GM20000 (cell line): ENCODE measurements at regions not wholly inside any gene's neighbourhood (a gene's known extent, or its start where the extent isn't known, plus 50 kb on each side); places are given as distances from the start of the nearest gene placed in this dataset.

Experiments used
- DNase-seq: peaks from one replicate; pipeline ENCODE4 v3.0.0; 2012; ENCODE audit warnings: low spot score
- TF ChIP-seq, protein P1 (sequence below): IDR thresholded peaks from 2 replicates; pipeline ENCODE4 v1.5.1; 2012; ENCODE audit warnings: mild to moderate bottlenecking, control low read depth; ENCODE audit errors: extremely low read depth, missing control alignments

DNA sequence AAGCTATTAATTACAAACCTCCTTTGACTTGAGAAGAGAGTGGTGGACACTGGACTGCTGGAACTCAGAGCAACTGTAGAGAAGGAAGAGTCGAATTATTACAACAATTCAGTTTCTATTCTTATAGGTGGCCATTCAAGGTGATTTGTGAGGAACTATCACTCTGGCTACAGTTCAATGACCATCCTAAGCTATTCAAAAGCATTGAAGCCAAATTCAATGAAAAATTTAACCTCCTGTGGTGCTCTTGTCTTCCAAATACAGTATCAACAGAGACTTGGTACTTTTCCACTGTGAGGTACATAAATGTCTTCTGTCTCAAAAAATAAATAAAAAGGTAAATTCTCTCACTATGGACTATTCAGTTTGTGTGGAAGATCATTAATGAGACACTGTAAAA is 513.3 kb upstream of the SEMA6D start:
- no peak for DNase-seq
- TF ChIP-seq, protein P1, sequence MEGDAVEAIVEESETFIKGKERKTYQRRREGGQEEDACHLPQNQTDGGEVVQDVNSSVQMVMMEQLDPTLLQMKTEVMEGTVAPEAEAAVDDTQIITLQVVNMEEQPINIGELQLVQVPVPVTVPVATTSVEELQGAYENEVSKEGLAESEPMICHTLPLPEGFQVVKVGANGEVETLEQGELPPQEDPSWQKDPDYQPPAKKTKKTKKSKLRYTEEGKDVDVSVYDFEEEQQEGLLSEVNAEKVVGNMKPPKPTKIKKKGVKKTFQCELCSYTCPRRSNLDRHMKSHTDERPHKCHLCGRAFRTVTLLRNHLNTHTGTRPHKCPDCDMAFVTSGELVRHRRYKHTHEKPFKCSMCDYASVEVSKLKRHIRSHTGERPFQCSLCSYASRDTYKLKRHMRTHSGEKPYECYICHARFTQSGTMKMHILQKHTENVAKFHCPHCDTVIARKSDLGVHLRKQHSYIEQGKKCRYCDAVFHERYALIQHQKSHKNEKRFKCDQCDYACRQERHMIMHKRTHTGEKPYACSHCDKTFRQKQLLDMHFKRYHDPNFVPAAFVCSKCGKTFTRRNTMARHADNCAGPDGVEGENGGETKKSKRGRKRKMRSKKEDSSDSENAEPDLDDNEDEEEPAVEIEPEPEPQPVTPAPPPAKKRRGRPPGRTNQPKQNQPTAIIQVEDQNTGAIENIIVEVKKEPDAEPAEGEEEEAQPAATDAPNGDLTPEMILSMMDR: no peak

DNA sequence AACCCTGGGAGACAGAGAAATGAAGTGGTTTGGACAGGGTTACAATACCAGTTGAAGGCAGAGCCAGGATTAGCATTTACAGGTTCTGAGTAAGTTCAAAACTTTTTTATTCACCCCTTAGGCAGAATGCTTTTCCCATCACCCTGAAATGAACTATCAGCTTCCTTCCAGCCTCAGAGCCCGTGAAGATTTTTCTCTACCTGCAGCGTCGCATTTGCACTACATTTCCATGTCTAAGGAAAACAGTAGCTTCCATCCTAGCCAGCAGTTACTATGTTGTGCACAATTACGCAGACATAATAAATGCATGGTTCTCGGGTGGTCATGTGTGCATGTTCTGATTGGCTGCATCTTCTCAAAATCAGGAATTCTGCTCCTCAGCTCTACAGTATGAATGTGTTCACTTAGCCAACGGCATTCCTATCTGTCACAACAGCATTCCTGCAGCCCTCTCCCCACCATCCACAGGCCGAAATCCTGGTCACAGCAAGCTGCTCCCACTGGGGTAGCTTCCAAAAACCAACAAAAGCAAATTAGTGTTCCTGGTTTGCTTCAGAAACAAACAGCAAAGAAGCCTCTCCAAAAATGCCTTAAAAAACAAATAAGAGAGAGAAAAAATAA is 510.8 kb upstream of the SEMA6D start:
- TF ChIP-seq, protein P1: no peak
- no peak for DNase-seq

DNA sequence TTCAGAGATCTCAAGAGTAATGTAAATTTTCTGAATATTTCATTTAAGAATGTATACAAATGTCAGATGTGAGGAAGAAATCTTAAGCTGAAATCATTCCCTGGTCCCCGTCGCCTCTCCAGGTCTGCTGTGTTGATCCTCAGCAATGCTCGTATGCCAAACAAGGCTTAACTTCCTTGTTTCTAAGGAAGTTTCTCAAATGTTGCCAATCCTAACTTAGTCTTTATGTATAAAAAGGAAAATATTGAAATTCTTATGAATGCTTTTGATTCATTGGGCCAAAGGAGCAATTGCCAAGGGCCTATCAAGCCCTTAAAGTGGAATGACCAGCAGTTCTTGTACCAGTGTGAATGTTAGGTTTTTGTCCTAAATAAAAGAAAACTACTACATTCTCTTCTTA is 507.7 kb upstream of the SEMA6D start:
- no peak for DNase-seq
- TF ChIP-seq, protein P1: no peak

DNA sequence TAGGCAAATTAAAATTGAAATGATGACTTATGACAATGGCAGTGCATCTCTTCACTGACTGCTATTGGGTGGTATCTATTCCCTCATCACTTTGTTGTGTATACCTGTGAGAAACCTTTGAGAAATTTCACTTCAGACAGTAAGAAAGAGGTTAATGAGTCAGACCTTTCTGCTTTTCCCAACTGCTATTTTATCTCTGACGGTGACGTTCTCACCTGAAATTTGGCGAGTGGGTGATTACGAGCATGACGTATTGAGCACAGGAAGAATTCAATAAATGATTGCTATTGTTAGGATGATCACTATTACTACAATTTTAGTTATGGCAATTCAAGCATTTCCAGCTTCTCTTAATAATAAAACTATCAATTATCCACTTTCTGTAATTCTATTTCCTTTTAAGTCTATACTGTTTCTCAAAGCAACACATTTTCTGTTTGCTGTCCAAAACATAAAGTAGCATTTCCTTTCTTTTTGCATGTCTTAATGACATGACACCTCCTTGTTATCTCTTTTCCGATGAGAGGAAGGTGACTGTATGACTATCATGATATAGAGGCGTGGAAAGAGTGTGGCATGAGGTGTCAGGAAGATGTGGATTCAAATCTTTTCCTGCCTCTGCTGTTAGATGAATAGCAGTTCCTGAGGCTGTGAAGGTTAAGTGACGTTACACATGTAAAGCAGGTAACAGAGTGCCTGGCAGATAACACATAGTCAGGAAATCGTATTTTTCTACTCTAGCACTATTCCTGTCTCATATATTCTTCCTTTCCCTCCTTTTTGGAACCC is 504.9 kb upstream of the SEMA6D start:
- TF ChIP-seq, protein P1: no peak
- DNase-seq: no peak

DNA sequence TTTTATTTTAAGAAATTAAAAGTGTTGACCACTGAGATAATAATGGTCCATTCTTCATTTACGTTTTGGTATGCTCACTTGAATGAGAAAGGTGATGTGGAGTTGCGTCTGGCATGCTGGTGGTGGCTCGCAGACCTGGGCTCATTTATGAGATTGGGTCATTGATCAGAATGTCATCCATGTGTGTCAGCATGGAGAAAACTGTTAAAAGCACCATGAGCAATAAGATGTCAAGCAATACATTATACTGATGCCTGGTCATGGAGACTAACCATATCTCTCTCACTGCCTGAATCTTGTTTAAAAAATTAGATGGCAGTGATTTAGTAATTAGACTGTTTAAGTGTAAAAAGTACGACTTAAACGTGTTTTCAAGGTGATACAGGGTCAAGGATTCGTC is 503.4 kb upstream of the SEMA6D start:
- TF ChIP-seq, protein P1: no peak
- no peak for DNase-seq

DNA sequence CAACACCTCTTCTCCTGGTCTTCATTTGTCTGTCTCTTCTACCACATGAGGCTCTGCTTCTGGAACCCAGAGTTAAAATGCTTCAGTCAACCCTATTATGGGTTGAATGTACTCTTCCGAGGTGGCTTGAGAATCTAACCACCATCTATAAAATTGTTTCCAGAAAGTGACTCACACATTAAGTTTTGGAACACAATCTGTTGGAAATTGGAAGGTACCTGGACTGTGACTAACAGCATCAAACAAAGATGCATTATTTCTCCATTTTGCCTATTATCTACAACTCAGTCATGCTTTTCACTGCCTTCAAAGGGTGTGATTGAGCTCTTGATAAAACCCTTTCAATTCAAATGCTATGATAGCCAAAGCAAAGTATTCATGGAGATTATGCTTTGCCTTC is 499.0 kb upstream of the SEMA6D start:
- TF ChIP-seq, protein P1: no peak
- DNase-seq: no peak

DNA sequence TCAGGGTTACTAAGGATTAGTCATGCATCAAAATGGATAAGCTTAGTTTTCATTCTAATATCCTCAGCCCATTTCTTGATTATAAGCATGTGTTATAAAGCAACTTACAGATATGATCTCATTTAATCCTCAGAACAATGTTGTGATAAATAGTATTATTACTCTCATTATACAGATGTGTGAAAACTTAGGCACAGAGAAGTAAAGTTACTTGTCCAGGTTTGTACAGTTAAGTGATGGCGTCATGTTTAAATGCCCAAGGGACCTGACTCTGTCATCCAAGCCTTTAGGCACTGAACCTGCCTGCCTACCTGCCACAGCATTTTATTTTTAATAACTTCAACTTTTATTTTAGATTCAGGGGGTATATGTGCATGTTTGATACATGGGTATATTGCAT is 472.9 kb upstream of the SEMA6D start:
- no peak for DNase-seq
- TF ChIP-seq, protein P1: no peak
